ENCODE measurements at regions not wholly inside any gene's neighbourhood (a gene's known extent, or its start where the extent isn't known, plus 50 kb on each side); places are given as distances from the start of the nearest gene placed in this dataset.

DNA sequence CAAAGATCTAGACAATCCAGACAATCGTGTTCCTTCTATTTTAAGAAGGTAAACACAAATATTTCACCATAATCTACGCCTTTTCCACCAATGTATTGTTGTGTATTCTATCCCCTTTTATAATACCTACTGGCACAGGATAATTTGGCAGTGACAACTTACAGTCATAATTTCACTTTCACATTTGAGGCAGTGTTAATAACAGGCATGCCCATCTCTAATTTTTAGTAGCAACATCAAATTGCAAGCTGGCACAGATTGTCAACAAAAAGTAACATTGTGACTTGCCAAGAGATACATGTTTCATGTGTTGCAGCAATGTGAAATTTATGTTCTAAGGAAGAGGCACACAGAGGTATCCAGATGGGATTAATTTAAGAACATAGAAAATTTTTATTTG, 912.5 kb upstream of the PABPC4L start:
- no peak for DNase-seq (ENCODE audit: low read depth in 2 of 2)
- TF ChIP-seq, protein P1, sequence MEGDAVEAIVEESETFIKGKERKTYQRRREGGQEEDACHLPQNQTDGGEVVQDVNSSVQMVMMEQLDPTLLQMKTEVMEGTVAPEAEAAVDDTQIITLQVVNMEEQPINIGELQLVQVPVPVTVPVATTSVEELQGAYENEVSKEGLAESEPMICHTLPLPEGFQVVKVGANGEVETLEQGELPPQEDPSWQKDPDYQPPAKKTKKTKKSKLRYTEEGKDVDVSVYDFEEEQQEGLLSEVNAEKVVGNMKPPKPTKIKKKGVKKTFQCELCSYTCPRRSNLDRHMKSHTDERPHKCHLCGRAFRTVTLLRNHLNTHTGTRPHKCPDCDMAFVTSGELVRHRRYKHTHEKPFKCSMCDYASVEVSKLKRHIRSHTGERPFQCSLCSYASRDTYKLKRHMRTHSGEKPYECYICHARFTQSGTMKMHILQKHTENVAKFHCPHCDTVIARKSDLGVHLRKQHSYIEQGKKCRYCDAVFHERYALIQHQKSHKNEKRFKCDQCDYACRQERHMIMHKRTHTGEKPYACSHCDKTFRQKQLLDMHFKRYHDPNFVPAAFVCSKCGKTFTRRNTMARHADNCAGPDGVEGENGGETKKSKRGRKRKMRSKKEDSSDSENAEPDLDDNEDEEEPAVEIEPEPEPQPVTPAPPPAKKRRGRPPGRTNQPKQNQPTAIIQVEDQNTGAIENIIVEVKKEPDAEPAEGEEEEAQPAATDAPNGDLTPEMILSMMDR (IDR thresholded peaks at IDR 0.05; ENCODE audit: low read depth, low read length) = no peak
- no peak overlapping the region for H3K4me3 ChIP-seq (replicated peaks in 1 of 2; ENCODE audit: low read depth in 2 of 2, low read length in 2 of 2)

DNA sequence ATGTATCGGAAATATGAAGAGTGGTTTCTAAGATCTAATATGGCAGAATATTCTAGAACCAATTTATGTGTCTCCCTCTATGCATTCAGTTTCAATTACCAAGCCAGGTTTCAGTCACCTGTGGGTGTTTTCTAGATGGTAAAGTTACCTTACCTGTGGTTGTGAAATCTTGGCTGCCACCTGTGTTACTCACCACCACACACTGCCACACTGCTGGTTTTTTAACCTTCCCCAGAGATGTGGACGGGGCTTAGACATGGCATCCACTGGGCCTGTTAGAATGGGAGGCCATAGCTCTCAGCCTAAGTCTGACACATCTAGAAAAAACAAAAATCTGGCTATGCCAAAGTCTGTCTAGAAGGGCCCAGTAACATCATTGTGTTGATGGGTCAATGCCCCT, 896.5 kb upstream of the PABPC4L start:
- TF ChIP-seq, protein P1 (IDR thresholded peaks at IDR 0.05; ENCODE audit: low read depth, low read length) = no peak
- no peak for DNase-seq (ENCODE audit: low read depth in 2 of 2)

GRCh38 chr4:135073389-135073788, 871.8 kb upstream of the PABPC4L start:
- TF ChIP-seq, protein P1 (IDR thresholded peaks at IDR 0.05; ENCODE audit: low read depth, low read length) = no peak
- no peak for DNase-seq (ENCODE audit: low read depth in 2 of 2)
- no peak overlapping the region for H3K4me3 ChIP-seq (replicated peaks in 1 of 2; ENCODE audit: low read depth in 2 of 2, low read length in 2 of 2)

More for the DNA sequence above, 896.5 kb upstream of the PABPC4L start:
- H3K4me3 ChIP-seq (replicated peaks in 1 of 2; ENCODE audit: low read depth in 2 of 2, low read length in 2 of 2) = no peak overlapping the region

- DNase-seq (ENCODE audit: low read depth in 2 of 2) = no peak
- TF ChIP-seq, protein P1 (IDR thresholded peaks at IDR 0.05; ENCODE audit: low read depth, low read length) = no peak
- H3K4me3 ChIP-seq (replicated peaks in 1 of 2; ENCODE audit: low read depth in 2 of 2, low read length in 2 of 2) = no peak overlapping the region
Observed at GRCh38 chr4:135072553-135072952, 871.0 kb upstream of the PABPC4L start.

DNA sequence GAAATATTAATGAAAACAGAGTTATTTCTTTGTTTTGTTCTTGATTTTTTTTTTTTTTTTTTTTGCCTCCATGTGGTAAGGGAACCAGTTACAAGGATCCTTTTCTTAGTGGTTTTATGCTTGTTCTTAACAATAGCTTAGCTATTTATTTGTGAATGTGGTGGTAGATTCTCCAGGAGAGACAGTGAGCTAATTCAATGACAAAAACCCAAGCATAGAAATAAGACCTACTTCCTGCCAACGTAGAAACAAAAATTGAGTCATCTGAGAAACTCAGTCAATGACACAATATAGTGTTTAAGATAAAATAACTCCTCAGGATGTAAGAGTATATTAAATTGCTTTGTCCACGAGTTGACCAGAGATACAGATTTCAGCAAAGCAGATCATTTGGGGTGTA, 863.8 kb upstream of the PABPC4L start:
- no peak for DNase-seq (ENCODE audit: low read depth in 2 of 2)
- no peak overlapping the region for H3K4me3 ChIP-seq (replicated peaks in 1 of 2; ENCODE audit: low read depth in 2 of 2, low read length in 2 of 2)

GRCh38 chr4:135050086-135050717, 848.6 kb upstream of the PABPC4L start:
- DNase-seq (ENCODE audit: low read depth in 2 of 2) = peak in 1 of 2 donors; percentile 1
- H3K4me3 ChIP-seq (replicated peaks in 1 of 2; ENCODE audit: low read depth in 2 of 2, low read length in 2 of 2) = no peak overlapping the region
- TF ChIP-seq, protein P1 (IDR thresholded peaks at IDR 0.05; ENCODE audit: low read depth, low read length) = no peak

More for the DNA sequence above, 863.8 kb upstream of the PABPC4L start:
- TF ChIP-seq, protein P1 (IDR thresholded peaks at IDR 0.05; ENCODE audit: low read depth, low read length) = no peak

DNA sequence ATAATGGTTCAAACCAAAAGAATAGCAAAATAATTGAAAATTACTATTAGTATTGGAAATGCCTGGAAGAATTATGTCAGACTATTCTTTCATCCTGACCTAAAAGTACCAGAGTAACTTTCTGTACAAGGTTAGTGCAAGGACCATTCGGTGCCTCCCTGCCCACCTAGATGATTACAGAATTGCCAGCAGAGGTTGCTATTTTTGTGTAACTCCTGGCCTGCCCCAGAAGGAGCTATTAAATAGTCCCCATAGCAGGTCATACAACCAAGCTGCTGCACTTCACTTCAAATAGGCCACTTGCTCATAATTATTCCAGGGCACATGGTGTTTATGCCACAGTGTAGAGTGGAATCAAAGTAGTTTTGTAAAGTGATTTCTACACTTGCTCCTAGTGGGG, 831.1 kb upstream of the PABPC4L start:
- TF ChIP-seq, protein P1 (IDR thresholded peaks at IDR 0.05; ENCODE audit: low read depth, low read length) = no peak
- no peak for DNase-seq (ENCODE audit: low read depth in 2 of 2)
- H3K4me3 ChIP-seq (replicated peaks in 1 of 2; ENCODE audit: low read depth in 2 of 2, low read length in 2 of 2) = no peak overlapping the region
